NCI-H146 (cell line): ENCODE measurements at regions not wholly inside any gene's neighbourhood (a gene's known extent, or its start where the extent isn't known, plus 50 kb on each side); places are given as distances from the start of the nearest gene placed in this dataset.
"Not testable (repeated sequence)": the region's sequence is repeated elsewhere in the genome, so short reads cannot be mapped to it uniquely, and the experiment has no call there.

ENCODE experiments used
- DNase-seq: peaks from one replicate; lab custom pipeline; 2025; lab: John Stamatoyannopoulos, UW

DNA sequence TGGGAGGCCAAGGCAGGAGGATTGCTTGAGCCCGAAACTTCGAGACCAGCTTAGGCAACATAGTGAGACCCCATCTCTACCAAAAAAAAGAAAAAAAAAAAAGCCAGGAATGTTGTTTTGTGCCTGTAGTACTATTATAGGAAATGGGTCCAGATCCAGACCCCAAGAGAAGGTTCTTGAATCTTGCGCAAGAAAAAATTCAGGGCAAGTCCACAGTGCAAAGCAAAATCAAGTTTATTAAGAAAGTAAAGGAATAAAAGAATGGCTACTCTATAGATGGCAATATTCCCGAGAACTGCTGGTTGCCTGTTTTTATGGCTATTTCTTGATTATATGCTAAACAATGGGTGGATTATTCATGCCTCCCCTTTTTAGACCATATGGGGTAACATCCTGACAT is 51.2 kb upstream of the RDX start:
- no peak for DNase-seq

DNA sequence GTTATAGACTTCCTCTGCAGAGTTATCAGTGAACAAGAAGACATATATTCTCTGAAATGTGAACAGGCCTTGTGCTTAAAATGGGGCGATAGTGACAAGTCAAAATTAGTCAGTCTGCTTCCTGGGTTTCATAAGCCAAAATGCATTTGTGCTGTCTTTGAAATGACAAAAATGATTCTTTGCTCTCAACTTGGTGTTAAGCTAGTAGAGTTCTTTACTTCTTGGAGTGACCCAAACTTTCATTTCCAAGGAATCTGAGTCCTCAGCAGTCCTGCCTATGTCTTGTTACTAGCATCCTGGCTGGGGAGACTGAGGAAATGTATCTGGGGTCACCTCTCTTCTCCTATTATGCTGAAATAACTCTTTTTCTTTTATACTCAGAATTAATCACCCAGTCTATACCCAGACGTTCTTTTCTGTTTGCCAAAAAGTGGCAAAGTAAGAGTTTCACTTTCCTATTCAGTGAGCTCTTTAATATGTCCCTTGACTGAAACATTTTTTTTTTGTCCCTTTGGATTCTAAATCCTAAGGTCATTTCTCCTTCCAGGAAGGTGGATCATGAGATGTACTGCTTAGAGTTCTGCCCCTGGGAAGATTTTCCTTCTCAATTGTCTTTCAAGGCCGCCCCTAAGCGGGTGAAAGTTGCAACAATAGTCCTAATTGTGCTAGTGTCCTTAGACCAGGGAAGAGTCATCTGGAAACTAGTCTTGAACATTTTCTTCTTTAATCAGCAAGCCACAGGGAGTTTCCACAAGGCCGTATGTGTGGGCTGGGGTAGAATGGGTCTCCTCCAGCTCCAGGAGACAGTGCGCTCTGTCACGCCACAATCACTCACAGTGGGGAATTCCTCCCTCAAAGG is 53.0 kb upstream of the RDX start:
- no peak for DNase-seq

DNA sequence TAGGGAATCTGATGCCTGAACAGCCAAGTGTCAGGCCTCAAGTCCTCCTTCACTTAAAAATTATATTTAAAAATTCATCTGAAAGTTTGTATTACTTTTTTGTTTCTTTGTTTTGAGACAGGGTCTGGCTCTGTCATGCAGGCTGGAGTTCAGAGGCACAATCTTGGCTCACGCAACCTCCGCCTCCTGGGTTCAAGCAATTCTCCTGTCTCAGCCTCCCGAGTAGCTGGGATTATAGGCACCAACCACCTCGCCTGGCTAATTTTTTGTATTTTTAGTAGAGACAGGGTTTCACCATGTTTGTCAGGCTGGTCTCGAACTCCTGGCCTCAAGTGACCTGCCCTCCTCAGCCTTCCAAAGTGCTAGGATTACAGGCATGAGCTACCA is 53.6 kb upstream of the RDX start:
- DNase-seq, result not testable (repeated sequence)

DNA sequence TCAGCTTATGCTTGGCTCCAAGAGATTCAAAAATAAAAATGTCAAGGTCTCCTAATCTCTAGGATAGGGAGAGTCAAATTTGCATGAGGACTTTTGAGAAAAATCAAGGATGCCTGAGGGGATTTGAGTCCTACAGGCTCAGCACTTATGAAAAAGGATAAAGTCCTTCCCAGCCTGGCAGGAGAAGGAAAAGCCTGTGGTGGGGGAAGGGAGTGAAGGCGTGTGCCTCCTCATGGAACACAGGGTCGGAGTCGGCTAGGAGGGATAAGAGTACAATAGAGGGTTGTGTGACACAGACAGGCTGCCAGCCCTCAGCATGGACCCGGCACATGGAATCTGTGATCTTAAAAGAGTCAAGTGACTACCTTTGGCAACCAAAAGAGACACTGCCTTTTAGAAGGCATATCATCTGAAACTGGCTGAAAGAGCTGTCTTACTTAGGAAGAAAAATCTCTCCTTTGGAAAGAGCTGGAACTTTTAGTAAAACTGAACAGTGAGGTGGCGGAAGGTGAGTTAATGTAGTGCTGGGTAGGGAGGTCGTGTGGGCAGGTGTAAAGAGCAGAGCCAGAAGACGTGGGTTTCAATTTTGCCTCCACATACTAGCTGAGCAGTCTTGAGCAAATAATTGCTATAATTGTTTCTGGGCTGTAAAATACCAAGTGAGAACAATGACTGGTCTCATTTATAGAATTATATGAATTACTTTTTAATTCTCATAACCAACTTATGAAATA is 58.8 kb upstream of the RDX start:
- DNase-seq, result no peak

DNA sequence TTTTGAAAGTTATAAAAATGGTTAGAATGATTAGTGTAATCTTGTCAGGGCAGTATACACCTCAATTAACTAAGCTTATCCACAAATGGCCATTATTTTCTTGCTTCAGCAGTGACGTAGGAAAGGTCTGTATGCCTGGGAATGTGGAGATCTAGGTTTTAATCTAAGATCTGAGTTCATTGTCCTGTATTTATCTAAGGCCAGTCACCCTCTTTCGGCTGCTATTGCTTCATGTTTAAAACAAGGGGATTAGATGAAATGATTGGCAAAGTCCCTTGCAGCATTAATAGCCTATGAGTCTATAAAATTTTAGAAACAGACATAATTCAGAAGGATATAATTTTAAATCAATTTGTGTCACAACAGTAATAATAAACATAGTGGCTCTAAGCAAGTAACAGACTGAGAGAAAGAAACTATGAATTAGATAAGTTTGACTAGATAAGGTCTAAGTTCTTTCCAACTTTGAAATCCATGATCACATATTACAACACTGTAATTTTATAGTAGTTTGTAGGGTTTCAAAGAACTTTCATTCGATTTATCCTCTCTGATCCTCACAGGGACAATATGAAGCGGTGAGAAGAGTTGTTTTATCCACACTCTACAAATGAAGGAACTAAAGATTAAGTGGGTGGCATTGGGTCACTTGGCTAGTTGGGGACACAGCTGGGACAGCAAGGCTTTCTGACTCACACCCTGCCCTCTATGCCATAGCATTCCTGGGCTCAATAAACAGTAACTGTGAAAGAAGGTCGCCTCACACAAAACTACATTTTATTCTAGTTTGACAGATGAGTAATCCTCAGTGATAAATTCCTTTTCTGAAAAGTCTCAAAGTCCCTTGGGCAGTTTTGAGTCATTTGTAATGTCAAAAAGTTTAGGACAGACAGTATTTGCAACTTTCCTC is 60.6 kb upstream of the RDX start:
- DNase-seq, result no peak

DNA sequence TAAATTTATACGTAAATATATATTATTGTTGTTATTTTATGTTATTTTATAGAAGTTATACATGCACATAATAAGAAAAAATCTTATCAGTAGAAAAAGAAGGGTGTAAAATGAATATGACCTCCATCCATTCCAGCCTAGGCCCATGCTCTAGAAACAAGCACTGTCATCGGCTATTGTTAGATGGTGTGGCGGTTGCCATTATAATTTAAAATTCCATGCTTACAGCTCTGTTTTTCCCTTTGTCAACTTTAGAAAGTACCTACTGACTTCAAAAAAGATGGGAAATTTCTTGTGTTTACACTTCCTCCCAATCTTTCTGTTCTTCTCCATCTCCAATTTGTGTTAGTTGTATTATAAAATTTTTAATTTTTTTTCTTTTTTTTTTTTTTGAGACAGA is 61.9 kb upstream of the RDX start:
- no peak for DNase-seq

DNA sequence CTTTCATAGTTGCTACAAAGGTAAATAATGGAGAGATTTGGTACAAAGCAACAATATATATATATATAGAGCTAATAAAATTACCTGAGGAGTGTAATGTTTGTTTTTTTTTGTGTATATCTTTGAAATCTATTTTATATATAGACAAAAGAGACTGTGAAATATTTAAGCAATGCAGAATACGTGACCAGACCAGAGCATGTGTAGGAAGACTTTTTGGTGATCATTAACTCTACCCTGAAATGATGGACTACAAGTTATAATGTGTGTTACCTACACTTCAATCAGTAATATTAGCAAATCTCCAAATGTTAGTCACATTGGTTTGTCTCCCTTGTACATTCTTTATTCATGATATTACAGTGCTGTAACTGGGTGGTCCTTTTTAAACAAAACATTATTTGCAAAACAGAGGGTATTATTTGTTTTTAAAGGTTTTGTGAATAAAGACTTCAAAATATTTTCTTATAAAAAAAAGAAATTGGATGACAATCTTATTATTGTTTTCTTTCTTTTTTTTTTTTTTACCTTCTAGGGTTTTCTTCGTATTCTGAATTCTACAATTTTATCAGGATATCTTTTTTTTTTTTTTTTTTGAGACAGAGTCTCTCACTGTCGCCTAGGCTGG is 64.5 kb upstream of the RDX start:
- DNase-seq, result not testable (repeated sequence)

DNA sequence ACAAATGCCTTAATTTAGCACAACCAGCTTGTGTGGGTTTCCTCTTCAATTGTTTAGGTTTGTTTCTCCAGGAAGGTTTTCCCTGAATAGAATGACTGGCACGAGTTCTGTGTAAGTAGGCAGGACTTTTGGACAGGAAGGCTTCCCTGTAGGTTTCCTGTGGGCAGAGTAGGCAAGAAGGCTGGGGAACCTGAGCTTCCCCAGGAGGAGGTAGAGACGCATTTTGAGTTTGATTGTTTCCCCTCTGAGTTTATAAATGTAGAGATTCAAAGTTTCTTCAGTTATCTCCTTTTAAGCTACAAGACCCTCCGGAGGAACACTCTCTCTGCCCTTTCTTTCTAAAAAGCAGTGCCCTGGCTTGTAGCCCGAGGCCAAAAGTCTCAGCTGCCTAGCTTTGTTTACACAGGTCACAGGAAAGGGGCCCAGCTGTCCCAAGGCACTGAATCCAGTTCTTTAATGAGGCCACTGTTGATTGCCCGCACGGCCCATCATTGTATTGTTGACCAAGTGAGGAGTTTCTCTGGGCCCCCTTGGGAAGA is 66.6 kb upstream of the RDX start:
- DNase-seq, result peak; percentile 92

DNA sequence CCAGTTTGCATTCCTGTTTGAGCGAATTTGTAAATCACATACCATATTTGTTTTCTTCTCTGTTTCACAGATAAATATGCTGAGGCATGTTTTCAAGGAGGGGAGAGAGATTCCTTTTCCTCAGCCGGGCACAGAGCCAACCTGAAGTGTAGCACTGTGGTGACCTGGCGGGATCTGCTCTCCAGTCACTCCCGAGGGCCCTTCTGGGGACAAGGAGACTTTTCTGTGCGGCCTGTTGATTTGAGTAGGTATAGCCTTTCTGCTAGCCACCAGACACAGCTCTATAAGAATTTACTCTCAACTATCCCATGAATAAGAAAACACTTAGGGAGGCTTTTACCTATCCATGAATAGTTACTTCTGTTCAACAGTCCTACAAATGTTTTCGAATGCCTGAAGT is 63.5 kb upstream of the FDX1 start:
- DNase-seq, result no peak

DNA sequence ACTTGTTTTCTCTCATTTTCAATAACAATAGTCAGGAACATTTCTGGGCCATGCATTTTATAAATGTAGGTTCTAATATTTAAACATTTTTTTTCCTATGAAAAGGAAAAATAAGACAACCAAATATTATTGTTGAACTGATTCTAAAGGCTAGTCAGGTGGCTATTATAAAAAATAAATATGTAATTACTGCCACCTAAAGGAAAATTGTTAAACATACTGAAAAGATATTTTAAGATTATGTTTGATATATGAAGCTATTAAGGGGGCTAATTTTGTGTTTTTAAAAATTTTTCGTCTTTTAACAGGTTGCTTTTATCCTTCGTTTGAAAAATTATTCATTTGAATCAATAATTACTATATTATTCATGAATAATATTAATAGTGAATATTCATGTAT is 62.2 kb upstream of the FDX1 start:
- DNase-seq, result no peak

DNA sequence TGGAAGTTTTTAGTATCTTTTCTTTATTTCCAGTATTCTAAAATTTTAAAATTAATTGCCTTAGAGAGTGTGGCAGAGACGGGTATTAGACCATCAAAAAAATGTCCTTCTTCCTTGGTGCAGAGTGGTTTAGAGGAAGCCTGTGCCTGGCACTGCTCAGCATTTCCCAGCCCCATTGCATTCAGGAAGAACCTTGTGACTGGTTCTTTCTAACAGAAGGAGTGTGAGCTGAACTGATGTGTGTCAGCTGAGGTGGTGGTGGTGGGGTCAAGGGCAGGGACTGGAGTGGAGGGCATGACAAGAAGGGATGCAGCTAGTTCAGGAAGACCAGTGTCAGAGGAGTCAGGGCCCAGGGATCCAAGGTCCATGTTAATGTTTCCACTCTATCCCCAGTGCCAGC is 58.7 kb upstream of the FDX1 start:
- DNase-seq, result no peak

DNA sequence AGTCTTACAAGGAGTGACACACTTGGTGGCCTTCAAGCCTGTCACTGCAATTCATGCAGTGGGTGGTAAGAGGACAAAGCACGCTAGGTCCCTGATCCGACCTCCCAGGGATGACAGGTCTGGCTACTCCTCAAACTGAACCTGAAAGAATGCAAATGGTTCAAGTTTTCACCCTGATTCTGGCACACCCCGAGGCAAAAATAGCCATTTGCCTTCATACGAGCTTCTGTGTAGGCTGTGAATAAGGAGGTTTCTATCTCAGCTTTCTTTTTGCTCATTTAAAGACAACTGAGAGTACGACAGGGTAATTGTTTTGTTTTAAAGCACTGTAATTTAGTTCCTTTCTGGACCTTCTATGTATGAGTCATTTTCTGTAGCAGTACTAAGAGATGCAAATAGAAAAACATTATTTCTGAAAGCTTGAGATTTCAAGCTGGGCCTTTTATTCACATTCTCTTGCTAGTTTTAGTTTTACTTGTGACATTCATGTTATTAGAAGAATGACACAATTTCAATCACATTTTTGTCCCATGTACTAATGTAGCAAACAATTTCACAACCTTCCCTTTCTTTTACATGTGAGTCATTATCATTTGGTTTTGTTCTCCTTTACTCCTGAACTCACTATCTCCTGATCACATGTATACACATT is 56.6 kb upstream of the FDX1 start:
- DNase-seq, result no peak

DNA sequence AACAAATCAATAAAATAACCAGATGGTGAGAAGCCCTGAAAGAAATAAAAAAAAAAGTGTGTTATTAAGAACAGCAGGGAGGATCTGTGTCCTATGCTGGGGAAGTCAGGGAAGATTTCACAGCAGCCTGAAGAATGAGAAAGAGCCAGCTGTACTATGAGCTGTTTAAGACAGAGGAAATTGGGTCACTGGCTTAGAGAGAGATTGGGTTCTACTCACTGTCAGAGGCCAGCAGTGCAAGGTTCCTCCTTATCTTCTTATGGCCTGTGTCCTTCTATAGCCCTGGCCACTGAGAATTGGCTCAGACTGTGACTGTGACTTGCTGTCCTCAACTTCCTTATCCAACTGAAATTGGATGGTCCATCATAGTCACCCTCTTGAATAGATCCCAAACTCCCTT is 54.8 kb upstream of the FDX1 start:
- no peak for DNase-seq

DNA sequence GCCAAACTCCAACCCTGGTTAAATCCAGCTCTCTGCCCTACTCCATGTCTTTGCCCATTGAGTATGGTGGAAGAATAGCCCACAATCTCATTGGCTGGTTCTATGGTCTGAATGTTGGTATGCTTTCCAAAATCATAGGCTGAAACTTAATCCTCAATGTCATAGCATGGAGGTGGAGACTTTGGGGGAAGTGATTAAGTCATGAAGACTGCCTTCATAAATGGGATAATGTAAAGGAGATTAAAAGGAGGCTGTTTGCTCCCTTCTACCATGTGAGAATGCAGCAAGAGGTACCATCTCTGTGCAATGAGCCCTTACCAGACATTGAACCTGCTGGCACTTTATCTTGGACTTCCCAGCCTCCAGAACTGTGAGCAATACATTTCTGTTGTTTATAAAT is 54.4 kb upstream of the FDX1 start:
- no peak for DNase-seq

DNA sequence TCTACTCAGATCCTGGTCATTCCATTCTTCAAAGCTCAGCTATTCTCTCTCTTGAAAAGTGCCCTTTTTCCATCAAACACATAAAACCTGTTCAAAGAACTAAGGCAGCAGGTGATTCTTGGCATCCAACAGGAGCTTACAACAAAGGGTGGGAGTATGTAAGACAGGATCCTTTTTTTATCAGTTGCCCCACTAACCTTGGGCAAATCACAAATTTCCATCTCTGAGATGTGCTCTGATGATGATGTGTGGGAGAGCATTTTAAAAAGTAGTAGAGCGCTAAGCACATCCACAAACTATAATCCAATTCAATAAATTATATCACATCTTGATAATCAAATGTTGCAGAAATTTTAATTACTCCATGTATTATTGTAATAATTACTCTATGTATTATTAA is 53.7 kb upstream of the FDX1 start:
- DNase-seq, result no peak

DNA sequence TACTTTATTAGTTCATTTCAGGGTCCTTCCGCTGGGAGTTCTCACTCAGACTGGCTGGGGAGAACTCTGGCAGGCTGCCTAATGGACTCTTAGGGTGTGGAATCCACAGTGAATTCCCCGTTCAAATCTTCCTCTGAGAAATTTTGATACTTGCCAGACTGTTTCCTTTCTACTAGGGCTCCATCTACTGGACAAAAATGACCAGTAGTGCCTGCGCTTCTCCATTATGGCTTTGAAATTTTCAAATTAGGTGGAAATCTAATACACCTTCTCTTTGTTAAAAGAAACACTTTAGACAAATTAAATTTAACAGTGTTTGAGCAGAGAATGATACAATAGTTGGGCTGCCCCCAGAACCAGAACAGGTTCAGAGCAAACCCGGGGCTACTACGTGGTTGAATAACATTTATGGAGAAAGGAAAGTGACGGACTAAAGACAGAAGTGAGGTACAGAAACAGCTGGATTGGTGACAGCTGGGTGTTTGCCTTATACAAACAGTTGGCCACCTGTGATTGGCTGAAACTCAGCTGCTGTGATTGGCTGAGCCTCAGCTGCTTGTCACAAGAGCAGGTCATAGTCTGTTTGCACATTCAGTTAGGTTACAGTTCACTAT is 52.9 kb upstream of the FDX1 start:
- DNase-seq, result peak; percentile 65

DNA sequence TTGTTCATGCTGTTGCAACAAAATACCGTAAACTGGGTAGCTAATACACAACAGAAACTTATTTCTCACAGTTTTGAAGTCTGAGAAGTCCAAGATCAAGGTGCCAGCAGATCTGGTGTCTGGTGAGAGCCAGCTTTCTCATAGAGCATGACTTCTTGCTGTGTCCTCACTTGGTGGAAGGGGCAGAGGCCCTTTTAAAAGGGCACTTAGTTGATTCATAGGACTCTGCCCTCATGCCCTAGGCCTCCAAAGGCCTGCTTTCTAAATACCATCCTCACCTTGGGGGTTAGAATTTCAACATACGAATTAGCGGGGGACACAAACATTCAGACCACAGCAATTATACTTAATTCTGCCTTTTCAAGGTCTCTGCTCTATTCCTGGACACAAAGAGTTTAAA is 52.3 kb upstream of the FDX1 start:
- no peak for DNase-seq

DNA sequence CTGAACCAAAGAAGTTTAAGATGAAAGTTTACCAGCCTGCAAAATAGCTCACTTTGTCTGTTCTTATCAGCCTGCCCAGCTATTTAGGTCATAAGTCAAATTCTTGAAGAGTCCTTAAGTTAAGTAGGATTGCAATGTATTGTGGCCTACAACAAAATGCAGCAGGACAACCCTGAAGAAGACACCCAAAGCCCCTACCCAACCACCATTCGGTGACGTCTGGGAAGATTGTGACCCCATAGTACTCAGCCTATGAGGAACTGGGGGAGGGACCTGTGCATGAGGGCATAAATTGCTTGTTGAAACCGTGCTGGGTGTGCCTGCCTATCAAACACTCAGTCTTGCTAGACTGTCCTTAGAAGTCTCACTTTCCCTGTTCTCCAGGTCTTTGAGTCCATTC is 50.5 kb upstream of the FDX1 start:
- no peak for DNase-seq

DNA sequence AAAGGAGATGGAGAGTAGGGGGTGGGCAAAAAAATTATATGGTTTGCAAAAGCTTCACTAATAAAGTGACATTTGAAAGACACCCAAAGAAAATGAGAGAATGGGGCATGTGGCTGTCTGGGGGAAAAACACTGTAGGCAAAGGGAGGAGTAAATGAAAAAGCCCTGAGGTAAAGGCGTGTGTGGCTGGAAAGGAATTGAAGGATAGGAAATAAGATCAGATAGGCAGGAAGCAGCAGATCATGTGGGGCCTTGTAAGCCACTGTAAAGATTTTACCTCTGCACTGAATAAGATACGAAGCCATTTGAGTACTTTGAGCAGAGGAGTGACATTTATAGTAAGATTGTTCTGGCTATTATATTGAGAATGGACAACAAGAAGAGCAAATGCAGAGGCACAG is 49.8 kb upstream of the FDX1 start:
- DNase-seq, result no peak
